PC-9 (cell line): ENCODE measurements at regions not wholly inside any gene's neighbourhood (a gene's known extent, or its start where the extent isn't known, plus 50 kb on each side); places are given as distances from the start of the nearest gene placed in this dataset.

ENCODE experiments used
- BruUV-seq: library from RNA; stranded (reverse); fragments of 400-500 nt; replicated peaks from 2 replicates; lab custom pipeline; 2021; lab: Mats Ljungman, UMichigan
- CTCF ChIA-PET: fragments of 300-600 bp; sonication (Branson Sonifier 250); formaldehyde crosslinking; loops from one replicate; lab custom pipeline; 2022; ENCODE audit warnings: antibody characterized with exemption; lab: Charles Lee
- POLR2A ChIA-PET: fragments of 300-600 bp; sonication (Branson Sonifier 250); formaldehyde crosslinking; loops from one replicate; lab custom pipeline; 2022; ENCODE audit warnings: antibody characterized with exemption; ENCODE audit not compliant: unreplicated experiment; lab: Charles Lee
- DNase-seq, 2 experiments: peaks; one replicate each; pipeline versions ENCODE4 v3.0.0 to v3.0.0-alpha.2; 2015 to 2022; ENCODE audit warnings: mixed read lengths in 1 of 2
- H2AFZ ChIP-seq: fragments of 200-600 bp; sonication (generic); 2 replicates; pipeline ENCODE4 v1.8.1; 2017; ENCODE audit warnings: antibody characterized with exemption
- H3F3A ChIP-seq: fragments of 200-600 bp; sonication (generic); 2 replicates; pipeline ENCODE4 v1.8.1; 2017; ENCODE audit warnings: antibody characterized with exemption, mild to moderate bottlenecking, low read depth; ENCODE audit not compliant: insufficient read depth
- H3K27ac ChIP-seq: fragments of 200-600 bp; sonication (generic); 2 replicates; pipeline ENCODE4 v1.6.1; 2016; ENCODE audit warnings: mixed run types
- H3K27me3 ChIP-seq: fragments of 200-600 bp; sonication (generic); 2 replicates; pipeline ENCODE4 v1.6.1; 2016; ENCODE audit warnings: low read depth, mixed run types; ENCODE audit not compliant: insufficient read depth
- H3K36me3 ChIP-seq: fragments of 200-600 bp; sonication (generic); 2 replicates; pipeline ENCODE4 v1.6.1; 2016; ENCODE audit warnings: low read depth, mixed run types
- H3K4me1 ChIP-seq: fragments of 200-600 bp; sonication (generic); replicated peaks from 2 replicates; pipeline ENCODE4 v1.6.1; 2016; ENCODE audit warnings: mixed run types; ENCODE audit not compliant: insufficient read depth
- H3K4me2 ChIP-seq: fragments of 200-600 bp; sonication (generic); 2 replicates; pipeline ENCODE4 v1.6.1; 2017; ENCODE audit warnings: mixed run types
- H3K4me3 ChIP-seq: fragments of 200-600 bp; sonication (generic); 2 replicates; pipeline ENCODE4 v1.6.1; 2016; ENCODE audit warnings: mixed run types
- H3K79me2 ChIP-seq: fragments of 200-600 bp; sonication (generic); 2 replicates; pipeline ENCODE4 v1.6.1; 2017; ENCODE audit warnings: low read depth, mixed run types
- H3K9me2 ChIP-seq: fragments of 200-600 bp; sonication (generic); 2 replicates; pipeline ENCODE4 v1.8.1; 2017; ENCODE audit warnings: mild to moderate bottlenecking; ENCODE audit not compliant: insufficient read depth
- H3K9me3 ChIP-seq: fragments of 200-600 bp; sonication (generic); 2 replicates; pipeline ENCODE4 v1.8.1; 2016; ENCODE audit warnings: low read depth; ENCODE audit not compliant: insufficient read depth
- H4K20me1 ChIP-seq: fragments of 200-600 bp; sonication (generic); 2 replicates; pipeline ENCODE4 v1.8.1; 2017; ENCODE audit not compliant: insufficient read depth
- EZH2 ChIP-seq: fragments of 200-600 bp; sonication (generic); IDR thresholded peaks from 2 replicates; pipeline ENCODE4 v1.8.0; 2017; ENCODE audit warnings: antibody characterized with exemption, low read depth
- intact Hi-C: fragments of 100-400 bp; cut with micrococcal nuclease; formaldehyde crosslinking; loops from one replicate; pipeline ENCODE4 v1.10.0; 2022; ENCODE audit not compliant: unreplicated experiment
- TF ChIP-seq, protein P1 (sequence below): fragments of 200-600 bp; sonication (generic); conservative IDR thresholded peaks from 2 replicates; pipeline ENCODE4 v1.6.1; 2017; ENCODE audit warnings: mixed run types, antibody characterized with exemption, mild to moderate bottlenecking, moderate library complexity

DNA sequence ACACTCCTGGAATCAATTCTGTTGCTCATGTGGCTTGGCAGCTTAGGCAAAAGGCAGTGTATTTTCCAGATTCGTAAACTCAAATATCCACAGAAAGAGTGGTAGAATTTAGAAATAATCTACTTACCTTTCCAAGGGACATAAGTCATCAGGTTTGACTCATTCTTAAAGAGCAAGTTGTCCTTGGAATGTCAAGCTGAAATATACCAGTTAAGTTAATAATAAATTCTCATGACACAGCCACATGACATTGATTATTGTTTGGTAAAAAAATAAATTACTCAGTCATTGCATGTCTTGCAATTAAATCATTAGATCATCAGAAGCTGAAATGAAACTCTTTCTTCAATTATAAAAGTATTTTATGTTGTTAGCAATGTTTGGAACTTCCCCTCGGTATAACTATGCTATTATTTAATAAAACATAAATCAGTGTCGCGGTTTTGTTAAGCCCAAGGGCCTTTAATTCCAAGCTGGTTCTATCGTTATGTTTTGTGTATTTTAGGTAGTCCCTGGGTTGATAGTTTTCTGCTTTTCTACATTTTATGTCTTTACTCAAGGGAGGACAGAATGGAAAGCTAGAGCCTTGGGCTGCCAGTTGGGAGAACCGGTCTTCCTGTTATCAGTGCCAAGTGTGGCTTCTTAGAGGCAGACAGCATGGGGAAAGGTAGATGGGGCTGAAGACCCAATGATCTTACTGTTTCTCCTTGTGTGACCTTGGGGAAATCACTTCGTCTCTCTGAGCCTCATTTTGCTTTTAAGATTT, 79.3 kb upstream of the PRLR start:
- Histone ChIP-seq H3F3A (no peaks in the 10 kb centered on the region), H2AFZ (no peak overlapping the region), H3K27me3 (peaks cover 7% of the 10 kb centered on the region; the same call in 1 of the 2 replicates), H3K36me3 (no peaks in the 10 kb centered on the region), H3K4me3 (no peak overlapping the region), H3K9me3 (no peaks in the 10 kb centered on the region), H3K9me2 (no peaks in the 10 kb centered on the region), H3K4me1 (no peaks in the 10 kb centered on the region), H4K20me1 (no peaks in the 10 kb centered on the region), H3K4me2 (no peak overlapping the region), H3K27ac (no peak overlapping the region), H3K79me2 (no peaks in the 10 kb centered on the region)
- intact Hi-C loops: no loop called here
- BruUV-seq: no TSS peak
- ChIA-PET POLR2A (no interaction called here), CTCF (no interaction called here)
- no peak for TF ChIP-seq EZH2
- TF ChIP-seq, protein P1, sequence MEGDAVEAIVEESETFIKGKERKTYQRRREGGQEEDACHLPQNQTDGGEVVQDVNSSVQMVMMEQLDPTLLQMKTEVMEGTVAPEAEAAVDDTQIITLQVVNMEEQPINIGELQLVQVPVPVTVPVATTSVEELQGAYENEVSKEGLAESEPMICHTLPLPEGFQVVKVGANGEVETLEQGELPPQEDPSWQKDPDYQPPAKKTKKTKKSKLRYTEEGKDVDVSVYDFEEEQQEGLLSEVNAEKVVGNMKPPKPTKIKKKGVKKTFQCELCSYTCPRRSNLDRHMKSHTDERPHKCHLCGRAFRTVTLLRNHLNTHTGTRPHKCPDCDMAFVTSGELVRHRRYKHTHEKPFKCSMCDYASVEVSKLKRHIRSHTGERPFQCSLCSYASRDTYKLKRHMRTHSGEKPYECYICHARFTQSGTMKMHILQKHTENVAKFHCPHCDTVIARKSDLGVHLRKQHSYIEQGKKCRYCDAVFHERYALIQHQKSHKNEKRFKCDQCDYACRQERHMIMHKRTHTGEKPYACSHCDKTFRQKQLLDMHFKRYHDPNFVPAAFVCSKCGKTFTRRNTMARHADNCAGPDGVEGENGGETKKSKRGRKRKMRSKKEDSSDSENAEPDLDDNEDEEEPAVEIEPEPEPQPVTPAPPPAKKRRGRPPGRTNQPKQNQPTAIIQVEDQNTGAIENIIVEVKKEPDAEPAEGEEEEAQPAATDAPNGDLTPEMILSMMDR: no peak
- DNase-seq: no peak

DNA sequence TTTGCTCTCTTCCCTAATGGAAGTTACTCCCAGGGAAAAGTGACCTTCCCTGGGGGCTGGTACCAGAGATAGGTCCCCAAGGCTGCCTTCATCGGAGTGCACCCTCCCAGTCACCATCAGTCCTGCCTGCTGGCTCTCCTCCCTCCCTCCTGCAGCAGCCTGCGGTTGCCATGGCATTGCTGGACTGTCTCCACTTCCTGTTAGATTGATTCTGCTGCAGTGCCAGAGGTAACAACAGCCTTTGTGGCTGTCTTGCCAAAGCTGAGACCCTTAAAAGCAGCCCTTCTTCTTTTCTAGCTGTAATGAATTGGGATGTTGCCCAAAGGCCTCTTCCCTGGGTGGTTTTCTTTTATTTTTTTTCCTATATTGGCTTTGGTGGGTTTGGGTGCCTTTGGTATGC, 78.1 kb upstream of the PRLR start:
- no peaks in the 10 kb centered on the region for H3K79me2 ChIP-seq
- H3K9me3 ChIP-seq: no peaks in the 10 kb centered on the region
- H2AFZ ChIP-seq: no peak overlapping the region
- no peaks in the 10 kb centered on the region for H3F3A ChIP-seq
- TF ChIP-seq, protein P1: no peak
- TF ChIP-seq EZH2: no peak
- H3K36me3 ChIP-seq: no peaks in the 10 kb centered on the region
- H3K9me2 ChIP-seq: no peaks in the 10 kb centered on the region
- no peak overlapping the region for H3K4me2 ChIP-seq
- H3K4me3 ChIP-seq: no peak overlapping the region
- peaks cover 7% of the 10 kb centered on the region; the same call in 1 of the 2 replicates for H3K27me3 ChIP-seq
- H3K27ac ChIP-seq: no peak overlapping the region
- H3K4me1 ChIP-seq: no peaks in the 10 kb centered on the region
- BruUV-seq: no TSS peak
- DNase-seq: no peak
- no peaks in the 10 kb centered on the region for H4K20me1 ChIP-seq
- ChIA-PET CTCF (no interaction called here), POLR2A (no interaction called here)
- intact Hi-C loops: no loop called here

DNA sequence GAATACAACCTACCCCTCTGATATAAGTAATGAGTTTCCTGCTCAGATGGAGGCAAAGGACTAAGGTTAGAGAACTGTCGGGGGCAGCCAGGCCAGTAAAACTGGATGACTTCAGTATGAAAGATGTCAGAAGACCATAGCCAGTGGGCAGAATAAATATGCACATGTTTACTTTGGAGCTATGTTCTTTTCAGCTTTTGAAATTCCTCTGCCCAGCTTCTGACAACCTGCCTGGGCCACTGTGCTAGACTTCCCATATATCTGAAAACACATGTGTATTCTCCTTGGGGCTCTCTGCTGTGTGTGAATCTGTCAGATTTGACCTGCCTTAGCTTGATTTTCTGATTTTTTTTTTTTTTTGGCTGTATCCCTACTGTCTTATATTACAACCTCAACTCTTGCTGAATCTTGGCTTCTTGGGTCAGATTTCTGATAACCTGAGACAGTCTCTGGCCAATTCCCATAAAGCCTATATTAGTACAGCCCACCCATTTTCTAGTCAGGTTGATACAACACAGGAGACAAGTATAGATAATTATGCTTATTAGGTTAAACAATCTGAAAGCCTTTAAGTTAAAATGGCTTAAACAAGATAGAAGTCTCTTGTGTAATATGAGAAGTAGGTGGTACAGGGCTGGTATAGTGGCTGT, 76.6 kb upstream of the PRLR start:
- Histone ChIP-seq H3K4me3 (no peak overlapping the region), H3K27ac (no peak overlapping the region), H3K9me3 (no peaks in the 10 kb centered on the region), H3K4me1 (no peaks in the 10 kb centered on the region), H3F3A (no peaks in the 10 kb centered on the region), H3K79me2 (no peaks in the 10 kb centered on the region), H4K20me1 (no peaks in the 10 kb centered on the region), H3K27me3 (peaks cover 7% of the 10 kb centered on the region; the same call in 1 of the 2 replicates), H3K36me3 (no peaks in the 10 kb centered on the region), H2AFZ (no peak overlapping the region), H3K4me2 (no peak overlapping the region), H3K9me2 (no peaks in the 10 kb centered on the region)
- no peak for DNase-seq
- TF ChIP-seq, protein P1: no peak
- no peak for TF ChIP-seq EZH2
- POLR2A ChIA-PET: no interaction called here
- no TSS peak for BruUV-seq
- intact Hi-C loops: no loop called here
- CTCF ChIA-PET: no interaction called here
